GM10266 (cell line): ENCODE measurements at regions not wholly inside any gene's neighbourhood (a gene's known extent, or its start where the extent isn't known, plus 50 kb on each side); places are given as distances from the start of the nearest gene placed in this dataset.

Experiments
- DNase-seq: peaks from one replicate; pipeline ENCODE4 v3.0.0; 2012; ENCODE audit errors: extremely low spot score
- TF ChIP-seq, protein P1 (sequence below): IDR thresholded peaks from 2 replicates; pipeline ENCODE4 v1.5.1; 2012; ENCODE audit warnings: mild to moderate bottlenecking, low read depth; ENCODE audit not compliant: control insufficient read depth, insufficient read depth; ENCODE audit errors: missing control alignments

DNA sequence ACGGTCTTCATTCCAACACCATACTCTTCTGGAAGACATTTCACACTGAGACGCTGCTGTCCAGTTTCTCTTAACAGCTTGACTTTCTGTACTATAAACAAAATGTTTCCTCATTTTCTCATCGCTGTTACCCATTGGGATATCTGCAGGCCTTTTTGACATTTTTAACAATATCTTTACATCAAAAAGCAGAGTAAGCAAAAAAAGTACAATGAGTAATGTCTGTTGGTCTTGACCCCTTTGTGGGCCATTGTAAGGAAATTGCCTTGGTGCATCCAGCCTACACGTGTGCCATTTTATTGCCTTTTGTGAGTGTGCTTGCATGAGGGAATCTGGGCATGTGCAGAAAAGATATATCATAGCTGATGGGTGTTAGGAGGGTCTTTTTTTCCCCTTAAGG, 129.1 kb upstream of the MANEA start:
- DNase-seq: no peak
- TF ChIP-seq, protein P1, sequence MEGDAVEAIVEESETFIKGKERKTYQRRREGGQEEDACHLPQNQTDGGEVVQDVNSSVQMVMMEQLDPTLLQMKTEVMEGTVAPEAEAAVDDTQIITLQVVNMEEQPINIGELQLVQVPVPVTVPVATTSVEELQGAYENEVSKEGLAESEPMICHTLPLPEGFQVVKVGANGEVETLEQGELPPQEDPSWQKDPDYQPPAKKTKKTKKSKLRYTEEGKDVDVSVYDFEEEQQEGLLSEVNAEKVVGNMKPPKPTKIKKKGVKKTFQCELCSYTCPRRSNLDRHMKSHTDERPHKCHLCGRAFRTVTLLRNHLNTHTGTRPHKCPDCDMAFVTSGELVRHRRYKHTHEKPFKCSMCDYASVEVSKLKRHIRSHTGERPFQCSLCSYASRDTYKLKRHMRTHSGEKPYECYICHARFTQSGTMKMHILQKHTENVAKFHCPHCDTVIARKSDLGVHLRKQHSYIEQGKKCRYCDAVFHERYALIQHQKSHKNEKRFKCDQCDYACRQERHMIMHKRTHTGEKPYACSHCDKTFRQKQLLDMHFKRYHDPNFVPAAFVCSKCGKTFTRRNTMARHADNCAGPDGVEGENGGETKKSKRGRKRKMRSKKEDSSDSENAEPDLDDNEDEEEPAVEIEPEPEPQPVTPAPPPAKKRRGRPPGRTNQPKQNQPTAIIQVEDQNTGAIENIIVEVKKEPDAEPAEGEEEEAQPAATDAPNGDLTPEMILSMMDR: no peak

DNA sequence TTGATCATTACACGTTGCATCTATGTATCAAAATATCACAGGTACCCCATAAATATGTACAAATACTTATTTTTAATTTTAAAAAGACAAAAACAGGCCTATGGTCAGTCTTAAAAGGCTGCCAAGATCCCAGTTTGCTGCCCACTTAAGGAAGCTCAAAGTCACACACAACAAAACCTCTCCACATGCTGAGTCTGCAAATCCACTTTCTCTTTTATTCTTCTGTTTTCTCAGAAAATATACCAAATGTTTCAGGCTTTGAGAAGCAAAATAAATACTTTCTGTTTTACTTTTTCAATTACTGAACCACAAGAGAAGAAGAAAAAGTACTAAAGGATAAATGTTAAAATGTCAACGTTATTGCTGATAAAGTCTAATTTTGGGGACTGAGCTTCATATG, 107.8 kb upstream of the MANEA start:
- TF ChIP-seq, protein P1: no peak
- no peak for DNase-seq

DNA sequence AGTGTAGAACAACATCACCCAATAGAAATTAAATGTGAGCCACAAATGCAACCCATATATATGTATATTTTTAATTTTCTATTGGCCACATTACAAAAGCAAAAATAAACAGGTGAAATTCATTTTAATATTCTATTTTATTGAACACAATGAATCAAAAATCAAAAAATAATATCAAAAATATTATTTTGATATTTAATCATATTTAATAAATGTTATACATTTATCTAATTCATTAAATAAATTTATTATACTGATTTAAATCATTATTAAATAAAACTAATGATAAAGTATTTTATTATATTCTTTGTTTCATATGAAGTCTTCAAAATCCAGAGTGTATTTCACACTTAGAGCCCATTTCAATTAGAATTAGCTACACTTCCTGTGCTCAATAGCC, 98.4 kb upstream of the MANEA start:
- DNase-seq: no peak
- TF ChIP-seq, protein P1: no peak

DNA sequence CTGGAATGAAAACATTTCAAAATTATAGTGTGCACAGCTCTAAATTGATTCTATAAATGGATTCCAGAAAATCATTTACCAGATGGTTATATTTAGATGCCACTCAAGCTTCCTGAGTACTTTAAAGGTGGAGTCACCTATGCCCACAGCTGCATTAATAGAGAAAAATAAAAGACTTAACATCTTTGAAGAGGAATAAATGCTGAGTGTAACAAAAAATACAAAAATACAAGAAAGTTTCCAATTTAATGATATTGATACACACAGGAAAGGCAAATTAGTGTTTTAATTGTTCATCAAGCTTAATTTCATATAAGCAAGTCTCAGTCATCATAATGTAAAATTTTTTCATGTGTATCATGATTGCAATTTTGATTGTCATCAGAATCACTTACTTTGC, 89.5 kb upstream of the MANEA start:
- TF ChIP-seq, protein P1: no peak
- DNase-seq: no peak

DNA sequence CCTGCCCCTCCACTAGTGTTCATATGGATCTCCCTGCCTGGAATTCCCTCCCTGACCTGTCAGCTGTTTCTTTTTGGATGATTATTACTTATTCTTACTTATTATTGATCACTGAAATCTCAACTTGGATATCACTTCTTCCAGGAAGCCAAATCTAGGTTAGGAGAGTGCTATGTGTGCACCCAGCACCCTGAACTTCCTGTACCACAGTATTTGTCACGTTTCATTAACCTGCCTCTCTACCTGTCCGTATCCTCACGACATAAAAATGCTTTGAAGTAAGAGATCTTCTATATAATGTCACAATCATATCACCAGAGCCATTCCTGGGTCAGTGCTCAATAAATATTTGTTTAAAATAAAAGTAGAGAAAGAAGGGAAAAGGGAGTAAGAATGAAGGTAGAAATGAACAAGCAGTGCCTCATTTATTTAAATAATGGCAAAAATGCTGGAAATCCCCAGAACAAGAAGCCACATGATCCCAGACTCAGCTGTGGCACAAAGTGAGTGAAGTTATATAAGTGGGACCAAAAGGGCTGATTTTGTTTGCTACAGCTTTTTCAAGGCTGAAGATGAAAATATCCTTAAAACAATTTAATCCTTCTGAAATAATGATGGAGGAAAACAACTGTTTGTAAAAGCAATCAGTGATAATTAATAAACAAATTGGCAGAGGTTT, 88.0 kb upstream of the MANEA start:
- no peak for DNase-seq

DNA sequence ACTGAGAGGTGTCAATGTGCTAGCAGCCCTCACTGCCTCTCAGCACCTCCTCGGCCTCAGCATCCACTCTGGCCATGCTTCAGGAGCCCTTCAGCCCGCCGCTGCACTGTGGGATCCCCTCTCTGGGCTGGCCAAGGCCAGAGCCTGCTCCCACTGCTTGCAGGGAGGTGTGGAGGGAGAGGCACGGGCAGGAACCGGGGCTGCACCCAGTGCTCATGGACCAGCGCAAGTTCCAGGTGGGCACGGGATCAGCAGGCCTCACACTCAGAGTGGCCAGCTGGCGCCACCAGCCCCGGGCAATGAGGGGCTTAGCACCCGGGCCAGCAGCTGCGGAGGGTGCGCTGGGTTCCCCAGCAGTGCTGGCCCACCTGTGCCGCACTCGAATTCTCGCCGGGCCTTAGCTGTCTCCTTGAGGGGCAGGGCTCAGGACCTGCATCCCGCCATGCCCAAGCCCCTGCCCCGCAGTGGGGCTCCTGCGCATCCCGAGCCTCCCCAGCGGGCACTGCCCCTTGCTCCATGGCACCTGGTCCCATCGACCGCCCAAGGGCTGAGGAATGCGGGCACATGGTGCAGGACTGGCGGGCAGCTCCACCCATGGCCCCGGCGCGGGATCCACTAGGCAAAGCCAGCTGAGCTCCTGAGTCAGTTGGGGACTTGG, 80.4 kb upstream of the MANEA start:
- DNase-seq: no peak
- TF ChIP-seq, protein P1: no peak

More for the DNA sequence above, 88.0 kb upstream of the MANEA start:
- TF ChIP-seq, protein P1: no peak

DNA sequence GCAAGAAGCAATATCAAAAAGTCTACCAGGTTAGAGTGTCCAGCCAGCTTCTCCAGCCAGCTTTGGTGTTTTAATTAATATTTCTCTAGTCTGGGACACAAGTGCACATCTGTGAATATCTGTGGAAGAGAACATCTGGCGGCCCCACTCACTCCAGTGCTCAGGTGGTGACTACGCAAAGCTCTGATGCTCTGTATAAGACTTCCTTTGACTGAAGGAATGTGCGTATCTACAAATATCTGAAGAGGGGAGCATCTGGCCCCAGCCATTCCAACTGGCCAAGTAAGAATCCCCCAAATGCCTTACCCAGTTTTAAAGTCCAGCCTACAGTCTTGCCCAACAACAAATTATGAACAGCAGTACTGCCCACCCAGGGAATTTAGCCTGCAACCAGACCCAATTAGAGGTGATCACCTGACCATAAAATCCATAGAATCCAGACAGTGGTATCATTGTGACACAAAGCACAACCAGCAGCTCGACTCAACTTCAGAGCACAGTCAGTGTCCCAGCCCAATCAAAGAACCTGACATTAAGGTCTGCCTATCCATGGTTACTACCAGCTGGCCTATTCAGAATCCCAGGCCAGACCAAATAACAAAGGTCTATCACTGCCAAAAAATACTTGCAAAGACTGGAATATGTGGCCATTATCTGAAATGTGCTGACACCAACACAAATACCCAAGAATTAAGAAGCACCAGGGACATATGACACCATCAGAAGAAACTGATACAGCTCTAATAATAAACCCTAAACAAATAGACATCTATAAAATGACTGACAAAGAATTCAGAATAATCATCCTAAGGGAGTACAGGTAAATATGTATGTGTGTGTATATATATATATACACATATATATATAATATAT, 76.1 kb upstream of the MANEA start:
- TF ChIP-seq, protein P1: no peak

More for the DNA sequence above, 76.1 kb upstream of the MANEA start:
- DNase-seq: no peak
